ENCODE measurements at regions not wholly inside any gene's neighbourhood (a gene's known extent, or its start where the extent isn't known, plus 50 kb on each side); places are given as distances from the start of the nearest gene placed in this dataset.

GRCh38 chr12:112575559-112576067 is 156.9 kb downstream of the PTPN11 start:
- H3K4me3 ChIP-seq (ENCODE audit: low read depth, low read length), result no peak overlapping the region
- no peak for TF ChIP-seq CTCF (IDR thresholded peaks at IDR 0.05; ENCODE audit: insufficient read depth, low read length, missing control alignments)
- ChIA-PET CTCF (no interaction called here), POLR2A (no interaction called here)
- DNase-seq (ENCODE audit: low read depth, low spot score), result no peak

GRCh38 chr12:112577473-112578329 is 159.0 kb downstream of the PTPN11 start:
- no peak overlapping the region for H3K4me3 ChIP-seq (ENCODE audit: low read depth, low read length)
- TF ChIP-seq CTCF (IDR thresholded peaks at IDR 0.05; ENCODE audit: insufficient read depth, low read length, missing control alignments), result no peak
- ChIA-PET POLR2A (no interaction called here), CTCF (no interaction called here)
- no peak for DNase-seq (ENCODE audit: low read depth, low spot score)

- H3K4me3 ChIP-seq (ENCODE audit: low read depth, low read length), result no peak overlapping the region
- TF ChIP-seq CTCF (IDR thresholded peaks at IDR 0.05; ENCODE audit: insufficient read depth, low read length, missing control alignments), result no peak
- ChIA-PET CTCF (no interaction called here), POLR2A (no interaction called here)
- no peak for DNase-seq (ENCODE audit: low read depth, low spot score)
These were observed 165.5 kb downstream of the PTPN11 start for GRCh38 chr12:112584266-112584722.

GRCh38 chr12:112586148-112586783 is 167.5 kb downstream of the PTPN11 start:
- ChIA-PET POLR2A (no interaction called here), CTCF (no interaction called here)
- TF ChIP-seq CTCF (IDR thresholded peaks at IDR 0.05; ENCODE audit: insufficient read depth, low read length, missing control alignments), result no peak

GRCh38 chr12:112589275-112589674 is 170.5 kb downstream of the PTPN11 start:
- ChIA-PET CTCF (no interaction called here), POLR2A (no interaction called here)
- DNase-seq (ENCODE audit: low read depth, low spot score), result no peak
- no peak for TF ChIP-seq CTCF (IDR thresholded peaks at IDR 0.05; ENCODE audit: insufficient read depth, low read length, missing control alignments)
- no peak overlapping the region for H3K4me3 ChIP-seq (ENCODE audit: low read depth, low read length)

More at GRCh38 chr12:112586148-112586783, 167.5 kb downstream of the PTPN11 start:
- no peak for DNase-seq (ENCODE audit: low read depth, low spot score)
- no peak overlapping the region for H3K4me3 ChIP-seq (ENCODE audit: low read depth, low read length)

GRCh38 chr12:112590281-112590680 is 171.5 kb downstream of the PTPN11 start:
- H3K4me3 ChIP-seq (ENCODE audit: low read depth, low read length), result no peak overlapping the region
- CTCF ChIA-PET, result no interaction called here
- POLR2A ChIA-PET, result no interaction called here
- no peak for DNase-seq (ENCODE audit: low read depth, low spot score)
- no peak for TF ChIP-seq CTCF (IDR thresholded peaks at IDR 0.05; ENCODE audit: insufficient read depth, low read length, missing control alignments)

All from AG04449 (cell line).